Subcutaneous abdominal adipose tissue (tissue), 5 donors: ENCODE measurements at regions not wholly inside any gene's neighbourhood (a gene's known extent, or its start where the extent isn't known, plus 50 kb on each side); places are given as distances from the start of the nearest gene placed in this dataset.

ENCODE experiments used
- H3K27ac ChIP-seq: one replicate; pipeline ENCODE4 v1.7.0; 2013; ENCODE audit warnings: low read depth, mild to moderate bottlenecking, inconsistent platforms, low read length, moderate library complexity
- H3K27me3 ChIP-seq, 5 donors: one replicate each; pipeline ENCODE4 v1.7.0; 2013; ENCODE audit warnings: low read length in 5 of 5, inconsistent platforms in 1 of 5; ENCODE audit not compliant: control insufficient read depth in 5 of 5, insufficient read depth in 4 of 5
- H3K36me3 ChIP-seq, 5 donors: one replicate each; pipeline ENCODE4 v1.7.0; 2013; ENCODE audit warnings: low read length in 5 of 5; ENCODE audit not compliant: control insufficient read depth in 5 of 5, insufficient read depth in 5 of 5
- H3K4me1 ChIP-seq, 5 donors: one replicate each; pipeline ENCODE4 v1.7.0; 2013; ENCODE audit warnings: low read length in 5 of 5, mild to moderate bottlenecking in 3 of 5, moderate library complexity in 1 of 5; ENCODE audit not compliant: control insufficient read depth in 5 of 5, insufficient read depth in 5 of 5
- H3K4me3 ChIP-seq, 5 donors: one replicate each; pipeline ENCODE4 v1.7.0; 2013; ENCODE audit warnings: low read length in 5 of 5, low read depth in 1 of 5
- H3K9ac ChIP-seq, 5 donors: one replicate each; pipeline ENCODE4 v1.7.0; 2013; ENCODE audit warnings: low read length in 5 of 5, mild to moderate bottlenecking in 4 of 5, moderate library complexity in 3 of 5
- H3K9me3 ChIP-seq, 5 donors: one replicate each; pipeline ENCODE4 v1.7.0; 2013; ENCODE audit warnings: low read length in 5 of 5; ENCODE audit not compliant: control insufficient read depth in 5 of 5
- donor health status: healthy.
- donor health status: healthy.
- donor health status: healthy.
- donor health status: healthy.
- donor health status: healthy.

- no peaks in the 10 kb centered on the region for H3K27me3 ChIP-seq
- H3K36me3 ChIP-seq, result no peaks in the 10 kb centered on the region
- H3K9me3 ChIP-seq, result no peaks in the 10 kb centered on the region
- H3K27ac ChIP-seq, result no peak overlapping the region
- H3K4me3 ChIP-seq, result no peak overlapping the region
- no peaks in the 10 kb centered on the region for H3K4me1 ChIP-seq
- H3K9ac ChIP-seq, result no peak overlapping the region
These were observed 1025.1 kb upstream of the C9orf72 start for GRCh38 chr9:28598408-28598807.

- H3K27me3 ChIP-seq, result no peaks in the 10 kb centered on the region
- H3K9ac ChIP-seq, result no peak overlapping the region
- no peaks in the 10 kb centered on the region for H3K9me3 ChIP-seq
- H3K27ac ChIP-seq, result no peak overlapping the region
- H3K4me1 ChIP-seq, result no peaks in the 10 kb centered on the region
- H3K4me3 ChIP-seq, result no peak overlapping the region
- no peaks in the 10 kb centered on the region for H3K36me3 ChIP-seq
These were observed 1026.9 kb upstream of the C9orf72 start for GRCh38 chr9:28600226-28600625.

DNA sequence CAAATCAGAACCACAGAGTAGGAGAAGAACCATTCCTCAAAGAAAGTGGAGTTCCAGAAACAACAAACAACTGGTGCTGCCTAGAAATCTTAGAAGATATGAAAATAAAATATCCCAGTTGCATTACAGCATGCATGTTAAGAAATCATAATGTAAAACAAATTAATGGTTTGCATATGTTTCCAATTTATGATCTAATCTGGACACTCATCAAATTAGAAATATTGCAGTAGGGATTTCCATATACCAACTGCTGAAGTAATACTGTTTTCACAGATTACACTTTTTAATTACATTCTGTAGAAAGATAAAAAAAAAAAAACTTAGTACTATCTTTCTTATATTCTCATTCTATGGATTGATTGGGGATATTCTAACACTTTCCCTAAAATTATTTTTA lies 1034.6 kb upstream of the C9orf72 start:
- Histone ChIP-seq H3K9ac (no peak overlapping the region), H3K4me1 (no peaks in the 10 kb centered on the region), H3K4me3 (no peak overlapping the region), H3K36me3 (no peaks in the 10 kb centered on the region), H3K27me3 (no peaks in the 10 kb centered on the region), H3K9me3 (no peaks in the 10 kb centered on the region), H3K27ac (no peak overlapping the region)

DNA sequence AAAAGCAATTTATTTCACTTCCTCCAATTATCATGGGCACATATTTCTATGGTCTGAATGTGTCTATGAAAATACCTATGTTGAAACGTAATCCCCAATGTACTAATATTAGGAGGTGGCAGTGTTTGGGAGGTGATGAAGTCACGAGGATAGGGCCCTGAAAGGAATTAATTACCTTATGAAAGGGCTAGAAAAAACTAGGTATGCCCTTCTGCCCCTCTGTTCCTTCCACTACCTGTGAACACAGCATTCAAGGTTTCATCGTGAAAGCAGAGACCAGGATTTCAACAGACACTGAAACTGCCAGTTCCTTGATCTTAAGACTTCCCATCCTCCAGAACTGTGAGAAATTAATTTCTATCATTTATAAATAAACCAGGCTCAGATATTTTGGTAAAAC lies 1037.1 kb upstream of the C9orf72 start:
- H3K9ac ChIP-seq, result no peak overlapping the region
- H3K4me1 ChIP-seq, result no peaks in the 10 kb centered on the region
- H3K4me3 ChIP-seq, result no peak overlapping the region
- H3K27me3 ChIP-seq, result no peaks in the 10 kb centered on the region
- no peaks in the 10 kb centered on the region for H3K36me3 ChIP-seq
- H3K9me3 ChIP-seq, result no peaks in the 10 kb centered on the region
- no peak overlapping the region for H3K27ac ChIP-seq

- H3K9ac ChIP-seq, result no peak overlapping the region
- no peaks in the 10 kb centered on the region for H3K27me3 ChIP-seq
- no peak overlapping the region for H3K27ac ChIP-seq
- peaks cover 0 to 6% (median 0%) of the 10 kb centered on the region in 5 donors for H3K4me1 ChIP-seq
- no peaks in the 10 kb centered on the region for H3K9me3 ChIP-seq
- H3K4me3 ChIP-seq, result no peak overlapping the region
- no peaks in the 10 kb centered on the region for H3K36me3 ChIP-seq
These were observed 1043.0 kb upstream of the C9orf72 start for GRCh38 chr9:28616310-28616709.

GRCh38 chr9:28620011-28620410 lies 1046.7 kb upstream of the C9orf72 start:
- Histone ChIP-seq H3K27me3 (no peaks in the 10 kb centered on the region), H3K9ac (no peak overlapping the region), H3K9me3 (peaks cover 0 to 3% (median 0%) of the 10 kb centered on the region in 5 donors), H3K27ac (no peak overlapping the region), H3K4me1 (peaks cover 0 to 6% (median 0%) of the 10 kb centered on the region in 5 donors), H3K4me3 (no peak overlapping the region), H3K36me3 (no peaks in the 10 kb centered on the region)

DNA sequence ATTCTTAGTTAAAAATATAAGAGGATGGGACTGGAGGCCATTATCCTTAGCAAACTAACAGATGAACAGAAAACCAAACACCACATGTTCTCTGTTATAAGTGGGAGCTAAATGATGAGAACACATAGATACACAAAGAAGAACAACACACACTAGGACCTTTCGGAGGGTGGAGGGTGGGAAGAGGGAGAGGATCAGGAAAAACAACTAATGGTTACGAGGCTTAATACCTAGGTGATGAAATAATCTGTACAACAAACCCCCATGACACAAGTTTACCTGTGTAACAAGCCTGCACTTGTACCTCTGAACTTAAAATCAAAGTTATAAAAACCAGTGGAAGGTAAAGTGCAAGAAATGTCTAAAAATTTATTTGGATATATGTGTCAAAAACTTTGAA lies 1047.4 kb upstream of the C9orf72 start:
- Histone ChIP-seq H3K36me3 (no peaks in the 10 kb centered on the region), H3K9ac (no peak overlapping the region), H3K27me3 (no peaks in the 10 kb centered on the region), H3K9me3 (peaks cover 0 to 3% (median 0%) of the 10 kb centered on the region in 5 donors), H3K4me3 (no peak overlapping the region), H3K27ac (no peak overlapping the region), H3K4me1 (peaks cover 0 to 6% (median 0%) of the 10 kb centered on the region in 5 donors)

- Histone ChIP-seq H3K36me3 (no peaks in the 10 kb centered on the region), H3K4me1 (peaks cover 0 to 3% (median 0%) of the 10 kb centered on the region in 5 donors), H3K27me3 (no peaks in the 10 kb centered on the region), H3K9ac (no peak overlapping the region), H3K27ac (no peak overlapping the region), H3K4me3 (no peak overlapping the region), H3K9me3 (peaks cover 0 to 3% (median 0%) of the 10 kb centered on the region in 5 donors)
These were observed 1051.5 kb upstream of the C9orf72 start for GRCh38 chr9:28624771-28625170.

- H3K4me1 ChIP-seq, result no peaks in the 10 kb centered on the region
- H3K9me3 ChIP-seq, result peaks cover 0 to 3% (median 0%) of the 10 kb centered on the region in 5 donors
- no peaks in the 10 kb centered on the region for H3K36me3 ChIP-seq
- no peak overlapping the region for H3K4me3 ChIP-seq
- no peak overlapping the region for H3K9ac ChIP-seq
- H3K27me3 ChIP-seq, result no peaks in the 10 kb centered on the region
- H3K27ac ChIP-seq, result no peak overlapping the region
These were observed 1054.8 kb upstream of the C9orf72 start for GRCh38 chr9:28628031-28628430.

DNA sequence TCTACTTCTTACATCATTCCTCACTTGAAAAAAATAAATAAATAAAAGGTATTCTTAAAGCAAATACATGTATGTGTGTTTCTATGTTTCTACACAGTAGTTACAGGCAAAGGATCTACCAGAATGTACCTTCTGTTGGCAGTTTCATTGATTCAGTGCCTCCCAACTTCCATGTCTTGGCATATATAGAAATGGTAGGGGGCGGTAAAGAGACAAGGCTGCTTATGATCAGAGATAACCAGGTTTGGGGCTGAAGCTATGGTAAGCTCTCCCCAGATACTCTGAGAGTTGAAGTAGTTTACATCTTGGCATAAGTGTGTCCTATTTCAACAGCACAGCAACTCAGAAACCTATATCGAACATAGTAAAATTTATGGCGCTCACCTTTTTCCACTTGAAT lies 1075.4 kb upstream of the C9orf72 start:
- Histone ChIP-seq H3K27me3 (no peaks in the 10 kb centered on the region), H3K9ac (no peak overlapping the region), H3K4me1 (no peaks in the 10 kb centered on the region), H3K4me3 (no peak overlapping the region), H3K27ac (no peak overlapping the region), H3K36me3 (no peaks in the 10 kb centered on the region), H3K9me3 (peaks cover 0 to 3% (median 0%) of the 10 kb centered on the region in 5 donors)

DNA sequence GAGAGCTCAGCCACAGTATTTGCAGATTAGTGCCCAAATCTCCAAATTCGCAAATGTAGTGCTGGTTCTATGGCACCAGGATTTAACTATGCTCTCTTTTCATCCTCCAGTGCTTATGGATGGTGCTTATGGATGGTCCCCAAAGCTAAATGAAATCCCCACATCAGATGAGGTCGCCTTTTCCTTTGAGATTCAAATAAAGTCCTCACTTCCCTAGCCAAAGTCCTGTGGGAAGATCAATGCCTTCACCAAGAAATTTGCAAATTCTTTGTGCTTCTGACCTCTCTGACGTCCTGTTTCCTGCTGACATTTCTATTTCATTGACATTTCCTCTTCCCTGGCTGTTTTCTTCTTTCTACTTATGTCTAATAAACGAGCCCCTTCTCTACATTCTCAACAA lies 1077.0 kb upstream of the C9orf72 start:
- no peaks in the 10 kb centered on the region for H3K9me3 ChIP-seq
- H3K9ac ChIP-seq, result no peak overlapping the region
- no peak overlapping the region for H3K4me3 ChIP-seq
- no peaks in the 10 kb centered on the region for H3K36me3 ChIP-seq
- H3K27ac ChIP-seq, result no peak overlapping the region
- H3K27me3 ChIP-seq, result no peaks in the 10 kb centered on the region
- no peaks in the 10 kb centered on the region for H3K4me1 ChIP-seq
